Type B pancreatic cell (in vitro differentiated cells): ENCODE measurements at regions not wholly inside any gene's neighbourhood (a gene's known extent, or its start where the extent isn't known, plus 50 kb on each side); places are given as distances from the start of the nearest gene placed in this dataset.

Experiments used
- DNase-seq: peaks from one replicate; pipeline ENCODE4 v3.0.0; 2021; ENCODE audit warnings: mixed read lengths; ENCODE audit not compliant: unreplicated experiment; ENCODE audit errors: extremely low spot score
- H3K27ac Mint-ChIP-seq: 2 replicates; pipeline ENCODE4 v1.8.0; 2021; ENCODE audit warnings: mild to moderate bottlenecking, mixed read lengths
- H3K27me3 Mint-ChIP-seq: 2 replicates; pipeline ENCODE4 v1.8.0; 2021; ENCODE audit warnings: mixed read lengths
- H3K36me3 Mint-ChIP-seq: 2 replicates; pipeline ENCODE4 v1.8.0; 2021; ENCODE audit warnings: mixed read lengths
- H3K4me1 Mint-ChIP-seq: one replicate; pipeline ENCODE4 v1.8.0; 2021; ENCODE audit warnings: mixed read lengths; ENCODE audit not compliant: unreplicated experiment
- H3K4me3 Mint-ChIP-seq: 2 replicates; pipeline ENCODE4 v1.8.0; 2021; ENCODE audit warnings: mild to moderate bottlenecking, mixed read lengths
- H3K9me3 Mint-ChIP-seq: 2 replicates; pipeline ENCODE4 v1.8.0; 2021; ENCODE audit warnings: mixed read lengths
- TF ChIP-seq, protein P1 (sequence below): fragments of 200-600 bp; sonication (generic); conservative IDR thresholded peaks from 2 replicates; pipeline ENCODE4 v1.5.0; 2021; ENCODE audit warnings: antibody characterized with exemption, mild to moderate bottlenecking

DNA sequence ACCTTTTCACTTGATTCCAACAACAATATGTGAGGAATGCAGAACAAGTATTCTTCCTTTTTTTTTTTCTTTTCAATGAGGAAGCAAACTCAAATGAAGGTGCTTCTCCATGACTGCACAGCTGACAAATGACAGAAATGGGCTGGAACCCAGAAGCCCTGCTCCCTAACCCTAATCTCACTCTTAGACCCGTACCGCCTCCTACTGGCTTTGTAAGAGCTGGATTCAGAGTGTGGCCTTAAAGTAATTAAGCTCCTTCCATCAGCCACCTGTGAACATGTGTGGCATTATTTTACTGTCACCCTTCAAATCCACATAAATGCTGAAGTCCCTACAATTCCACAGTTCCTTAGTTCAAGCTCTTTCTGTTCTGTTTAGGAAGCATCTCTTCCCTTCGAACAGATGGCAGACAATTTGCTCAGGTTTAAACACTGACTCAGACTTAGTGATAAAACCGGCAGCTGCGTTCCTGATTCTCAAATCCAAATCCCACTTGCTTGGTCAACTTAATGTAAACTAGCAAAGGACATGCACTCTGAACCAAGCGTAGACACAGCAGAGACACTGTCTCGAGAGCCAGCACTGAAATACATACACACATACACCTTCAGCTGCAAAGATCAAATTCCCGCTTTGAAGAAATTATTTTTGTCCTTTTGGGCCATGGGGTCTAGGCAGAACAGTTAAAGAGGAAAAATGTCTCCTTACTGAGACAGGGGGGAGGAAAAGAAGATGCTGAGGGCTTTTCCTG lies 316.7 kb upstream of the TLE4 start:
- TF ChIP-seq, protein P1, sequence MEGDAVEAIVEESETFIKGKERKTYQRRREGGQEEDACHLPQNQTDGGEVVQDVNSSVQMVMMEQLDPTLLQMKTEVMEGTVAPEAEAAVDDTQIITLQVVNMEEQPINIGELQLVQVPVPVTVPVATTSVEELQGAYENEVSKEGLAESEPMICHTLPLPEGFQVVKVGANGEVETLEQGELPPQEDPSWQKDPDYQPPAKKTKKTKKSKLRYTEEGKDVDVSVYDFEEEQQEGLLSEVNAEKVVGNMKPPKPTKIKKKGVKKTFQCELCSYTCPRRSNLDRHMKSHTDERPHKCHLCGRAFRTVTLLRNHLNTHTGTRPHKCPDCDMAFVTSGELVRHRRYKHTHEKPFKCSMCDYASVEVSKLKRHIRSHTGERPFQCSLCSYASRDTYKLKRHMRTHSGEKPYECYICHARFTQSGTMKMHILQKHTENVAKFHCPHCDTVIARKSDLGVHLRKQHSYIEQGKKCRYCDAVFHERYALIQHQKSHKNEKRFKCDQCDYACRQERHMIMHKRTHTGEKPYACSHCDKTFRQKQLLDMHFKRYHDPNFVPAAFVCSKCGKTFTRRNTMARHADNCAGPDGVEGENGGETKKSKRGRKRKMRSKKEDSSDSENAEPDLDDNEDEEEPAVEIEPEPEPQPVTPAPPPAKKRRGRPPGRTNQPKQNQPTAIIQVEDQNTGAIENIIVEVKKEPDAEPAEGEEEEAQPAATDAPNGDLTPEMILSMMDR: peak; percentile 42
- H3K4me1 Mint-ChIP-seq: no peaks in the 10 kb centered on the region
- H3K4me3 Mint-ChIP-seq: no peak overlapping the region
- H3K27me3 Mint-ChIP-seq: peaks cover 43% of the 10 kb centered on the region
- peaks cover 7% of the 10 kb centered on the region for H3K9me3 Mint-ChIP-seq
- DNase-seq: no peak
- no peak overlapping the region for H3K27ac Mint-ChIP-seq
- no peaks in the 10 kb centered on the region for H3K36me3 Mint-ChIP-seq

DNA sequence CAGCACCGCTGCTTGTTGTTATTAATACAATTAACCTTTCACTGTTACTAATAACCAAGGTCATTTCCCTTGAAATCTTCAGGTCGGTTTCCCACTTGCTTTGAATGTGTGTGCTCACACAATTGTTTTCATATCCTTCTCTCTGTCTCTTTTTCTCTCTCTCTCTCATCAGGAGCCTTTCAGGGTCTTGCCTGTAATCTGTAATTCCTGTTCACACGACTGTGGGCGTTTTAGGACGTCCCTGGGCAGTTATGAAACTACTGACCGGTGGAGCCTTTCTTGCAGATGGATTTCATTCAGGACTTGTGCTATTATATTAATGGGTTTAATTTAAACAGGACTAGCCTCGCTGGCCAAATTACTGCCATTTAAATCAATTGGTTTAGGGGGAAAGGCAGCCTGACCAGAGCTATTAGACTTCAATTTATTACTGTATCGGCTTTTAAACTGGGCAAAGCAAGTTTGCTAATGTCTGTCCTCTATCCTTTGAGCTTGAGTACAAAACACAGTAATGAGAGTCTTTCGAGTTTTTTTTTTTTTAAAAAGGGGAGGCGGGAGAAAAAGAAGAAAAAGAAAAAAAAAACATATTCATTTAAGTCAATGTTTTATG lies 316.0 kb upstream of the TLE4 start:
- H3K4me1 Mint-ChIP-seq: no peaks in the 10 kb centered on the region
- DNase-seq: no peak
- H3K27ac Mint-ChIP-seq: no peak overlapping the region
- H3K27me3 Mint-ChIP-seq: peaks cover 43% of the 10 kb centered on the region
- H3K4me3 Mint-ChIP-seq: no peak overlapping the region
- TF ChIP-seq, protein P1: no peak
- H3K36me3 Mint-ChIP-seq: no peaks in the 10 kb centered on the region
- peaks cover 7% of the 10 kb centered on the region for H3K9me3 Mint-ChIP-seq

DNA sequence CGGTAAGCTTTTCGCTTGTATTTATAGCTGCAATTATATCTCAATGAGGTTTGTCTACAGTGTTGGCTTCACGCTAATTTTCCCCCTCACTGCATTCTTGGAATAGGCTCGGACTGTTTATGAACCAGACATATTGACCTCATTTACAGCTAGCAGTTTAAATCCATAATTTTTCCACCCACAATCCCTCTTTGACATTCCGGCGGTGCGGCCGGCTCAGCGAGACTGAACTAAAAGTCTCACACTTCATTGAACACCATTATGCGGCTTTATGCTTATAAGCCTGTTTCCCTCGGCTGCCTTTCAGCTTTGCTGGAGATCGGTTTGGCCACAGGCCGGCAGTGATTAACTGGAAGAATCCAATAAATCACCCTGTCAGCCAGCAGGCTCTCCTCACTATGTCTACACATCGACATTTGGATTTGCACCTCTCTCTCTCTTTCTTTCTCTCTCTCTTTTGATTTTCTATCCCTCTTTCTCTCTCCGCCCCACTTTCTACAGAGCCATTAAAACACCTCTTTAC lies 315.0 kb upstream of the TLE4 start:
- Mint-ChIP-seq H3K36me3 (no peaks in the 10 kb centered on the region), H3K4me3 (no peak overlapping the region), H3K27me3 (peaks cover 44% of the 10 kb centered on the region), H3K9me3 (peaks cover 4% of the 10 kb centered on the region), H3K4me1 (no peaks in the 10 kb centered on the region), H3K27ac (no peak overlapping the region)
- DNase-seq: no peak
- TF ChIP-seq, protein P1: no peak

DNA sequence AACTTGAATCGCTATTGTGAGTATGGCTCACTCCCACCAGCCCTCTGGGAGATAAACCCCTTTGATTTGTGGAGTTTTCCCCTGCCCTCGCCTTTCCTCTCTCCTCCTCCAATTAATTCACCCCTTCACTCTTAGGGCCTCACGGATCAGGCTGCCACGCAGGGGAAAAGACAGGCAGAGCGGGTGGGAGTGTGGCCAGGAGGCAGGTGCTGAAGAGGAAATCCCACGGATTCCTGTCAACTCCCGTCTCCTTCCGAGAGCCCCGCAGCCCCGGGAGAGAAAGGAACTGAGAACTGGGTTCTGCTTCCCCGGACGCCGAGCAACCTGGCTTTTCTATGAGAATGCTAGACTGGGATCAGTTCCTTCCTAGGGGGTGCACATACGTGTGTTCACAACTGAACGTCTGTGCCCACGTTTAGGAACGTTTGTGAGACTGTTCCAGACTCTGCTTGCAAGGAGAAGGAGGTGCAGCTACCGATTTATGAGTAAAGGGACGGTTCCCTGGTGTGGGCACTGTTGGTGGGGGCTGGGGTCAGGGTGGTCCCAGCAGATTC lies 314.5 kb upstream of the TLE4 start:
- Mint-ChIP-seq H3K9me3 (no peaks in the 10 kb centered on the region), H3K27ac (no peak overlapping the region), H3K4me3 (no peak overlapping the region), H3K36me3 (no peaks in the 10 kb centered on the region), H3K4me1 (no peaks in the 10 kb centered on the region), H3K27me3 (peaks cover 44% of the 10 kb centered on the region)
- TF ChIP-seq, protein P1: no peak
- no peak for DNase-seq

DNA sequence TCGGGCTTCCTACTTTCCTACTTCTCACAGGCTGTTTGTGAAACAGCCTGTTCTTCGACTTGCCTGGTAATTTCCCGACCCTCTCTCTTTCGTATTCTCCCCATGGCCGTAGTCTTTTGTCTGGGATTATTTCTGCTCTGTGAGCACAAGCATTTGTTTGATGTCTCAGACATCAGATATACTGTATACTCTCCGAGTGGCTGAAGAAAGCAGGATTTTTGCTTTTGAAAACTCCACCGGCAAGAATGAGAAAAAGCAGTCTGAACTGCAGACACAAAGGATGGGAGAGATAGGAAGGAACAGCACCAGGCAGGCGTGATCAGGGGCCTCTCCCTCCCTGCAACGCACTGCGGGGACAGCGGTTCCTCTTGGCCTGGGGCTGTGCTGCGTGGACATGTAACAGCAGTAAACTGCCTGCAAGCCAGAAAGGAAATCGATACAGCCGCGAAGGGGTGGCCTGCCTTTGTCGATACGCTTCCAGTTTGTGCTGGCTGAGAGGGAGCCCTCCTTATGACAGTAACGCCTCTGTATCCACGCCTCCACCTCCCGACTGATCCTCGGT lies 313.9 kb upstream of the TLE4 start:
- no peak overlapping the region for H3K4me3 Mint-ChIP-seq
- peaks cover 44% of the 10 kb centered on the region for H3K27me3 Mint-ChIP-seq
- peaks cover 2% of the 10 kb centered on the region for H3K9me3 Mint-ChIP-seq
- no peak for DNase-seq
- TF ChIP-seq, protein P1: no peak
- no peaks in the 10 kb centered on the region for H3K4me1 Mint-ChIP-seq
- no peaks in the 10 kb centered on the region for H3K36me3 Mint-ChIP-seq
- H3K27ac Mint-ChIP-seq: no peak overlapping the region
